HG03066 (cell line): ENCODE measurements at regions not wholly inside any gene's neighbourhood (a gene's known extent, or its start where the extent isn't known, plus 50 kb on each side); places are given as distances from the start of the nearest gene placed in this dataset.
"Not testable (repeated sequence)": the region's sequence is repeated elsewhere in the genome, so short reads cannot be mapped to it uniquely, and the experiment has no call there.

ENCODE experiments used
- ATAC-seq: cut with Tn5 transposase; IDR thresholded peaks from one replicate; pipeline ENCODE4 v1.9.1; 2021; ENCODE audit warnings: low read depth; ENCODE audit not compliant: unreplicated experiment

- no peak for ATAC-seq
These were observed 686.1 kb upstream of the IGFBP3 start for GRCh38 chr7:46607176-46607575.

DNA sequence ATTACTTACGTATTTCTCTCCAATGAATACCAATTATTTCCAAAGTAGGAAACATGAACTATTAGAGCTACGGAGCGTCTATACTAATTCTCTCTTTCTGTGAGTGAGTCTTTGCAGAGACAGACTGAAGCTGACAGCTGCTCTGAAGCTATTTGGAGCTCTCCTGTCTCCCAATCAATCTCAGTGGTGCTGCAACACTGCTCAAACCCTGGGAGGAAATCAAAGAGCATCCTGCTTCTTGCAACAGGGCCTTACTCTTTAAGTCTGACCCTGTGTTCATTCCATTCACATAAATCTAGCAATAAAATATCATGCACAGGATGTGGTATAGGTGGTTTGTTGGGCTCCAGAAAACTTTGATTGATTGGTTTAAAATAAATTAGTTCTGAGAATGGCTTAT is 685.7 kb upstream of the IGFBP3 start:
- no peak for ATAC-seq

GRCh38 chr7:46604241-46604661 is 683.2 kb upstream of the IGFBP3 start:
- no peak for ATAC-seq

DNA sequence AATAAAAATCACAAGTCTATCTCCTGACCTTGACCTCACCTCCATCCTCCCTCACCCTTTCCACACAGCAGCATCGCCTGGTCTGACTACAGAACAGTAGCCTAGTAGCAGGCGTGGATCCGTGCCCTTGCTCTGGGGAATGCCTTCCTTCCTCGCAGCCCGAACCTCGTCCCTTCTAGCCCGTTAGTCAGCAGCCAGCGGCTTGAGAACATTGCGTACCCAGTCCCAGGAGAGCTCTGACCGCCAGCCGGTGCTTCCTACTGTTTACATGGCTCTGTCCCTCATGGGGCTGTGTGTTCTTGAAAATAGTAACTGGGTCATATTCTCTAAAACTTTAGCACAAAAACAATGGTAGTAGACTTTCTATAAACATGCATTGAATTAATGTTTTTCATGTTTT is 682.7 kb upstream of the IGFBP3 start:
- ATAC-seq: no peak

DNA sequence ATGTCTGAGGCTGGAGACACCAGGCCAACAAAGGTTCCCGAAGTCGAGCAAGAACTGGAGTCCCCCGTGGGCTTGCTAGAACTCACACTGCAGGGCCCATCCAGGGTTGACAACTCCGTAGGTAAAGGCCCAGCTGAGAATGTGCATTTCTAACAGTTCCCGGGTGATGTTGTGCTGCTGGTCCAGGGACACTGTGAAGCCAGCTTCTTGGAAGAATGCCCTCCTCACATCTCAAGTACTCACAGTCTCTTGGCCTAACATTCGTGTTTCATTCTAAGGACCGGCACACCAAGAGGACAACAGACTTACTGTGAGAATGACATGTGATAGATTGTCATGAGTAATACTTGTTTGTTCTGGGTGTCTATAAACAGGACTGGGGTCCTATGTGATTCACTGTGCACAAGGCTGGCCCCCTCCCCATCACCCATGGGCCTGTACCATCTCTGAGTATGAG is 682.3 kb upstream of the IGFBP3 start:
- ATAC-seq: no peak

GRCh38 chr7:46600340-46600739 is 679.3 kb upstream of the IGFBP3 start:
- no peak for ATAC-seq

DNA sequence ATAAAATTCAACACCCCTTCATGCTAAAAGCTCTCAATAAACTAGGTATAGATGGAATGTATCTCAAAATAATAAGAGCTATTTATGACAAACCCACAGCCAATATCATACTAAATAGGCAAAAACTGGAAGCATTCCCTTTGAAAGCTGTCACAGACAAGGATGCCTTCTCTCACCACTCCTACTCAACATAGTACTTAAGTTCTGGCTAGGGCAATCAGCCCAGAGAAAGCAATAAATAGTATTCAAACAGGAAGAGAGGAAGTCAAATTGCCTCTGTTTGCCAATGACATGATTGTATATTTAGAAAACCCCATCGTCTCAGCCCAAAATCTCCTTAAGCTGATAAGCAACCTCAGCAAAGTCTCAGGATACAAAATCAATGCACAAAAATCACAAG is 673.8 kb upstream of the IGFBP3 start:
- not testable (repeated sequence) for ATAC-seq

DNA sequence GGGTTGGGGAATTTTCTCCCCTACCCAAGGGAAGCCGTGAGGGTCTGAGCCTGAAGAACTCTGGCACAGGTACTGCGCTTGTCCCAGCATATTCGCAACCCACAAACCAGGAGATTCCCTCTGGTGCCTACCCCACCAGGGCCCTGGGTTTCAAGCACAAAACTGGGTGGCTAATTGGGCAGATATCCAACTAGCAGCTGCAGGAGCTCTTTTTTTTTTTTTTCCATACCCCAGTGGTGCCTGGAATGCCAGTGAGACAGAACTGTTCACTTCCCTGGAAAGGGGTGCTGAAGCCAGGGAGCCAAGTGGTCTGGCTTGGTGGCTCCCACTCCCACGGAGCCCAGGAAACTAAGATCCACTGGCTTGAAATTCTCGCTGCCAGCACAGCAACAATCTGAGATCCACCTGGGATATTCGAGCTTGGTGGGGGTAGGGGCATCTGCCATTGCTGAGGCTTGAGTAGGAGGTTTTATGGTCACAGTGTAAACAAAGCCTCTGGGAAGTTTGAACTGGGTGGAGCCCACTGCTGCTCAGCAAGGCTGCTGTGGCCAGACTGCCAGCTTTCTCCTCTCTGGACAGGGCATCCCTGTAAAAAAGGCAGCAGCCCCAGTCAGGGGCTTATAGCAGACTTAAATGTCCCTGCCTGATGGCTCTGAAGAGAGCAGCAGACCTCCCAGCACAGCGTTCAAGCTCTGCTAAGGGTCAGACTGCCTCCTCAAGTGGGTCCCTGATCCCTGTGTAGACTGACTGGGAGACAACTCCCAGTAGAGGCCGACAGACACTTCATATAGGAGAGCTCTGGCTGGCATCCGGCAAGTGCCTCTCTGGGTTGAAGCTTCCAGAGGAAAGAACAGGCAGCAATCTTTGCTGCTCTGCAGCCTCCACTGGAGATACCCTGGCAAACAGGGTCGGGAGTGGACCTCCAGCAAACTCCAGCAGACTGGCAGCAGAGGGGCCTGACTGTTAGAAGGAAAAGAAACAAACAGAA is 670.1 kb upstream of the IGFBP3 start:
- not testable (repeated sequence) for ATAC-seq

- no peak for ATAC-seq
These were observed 668.2 kb upstream of the IGFBP3 start for GRCh38 chr7:46589286-46589685.

DNA sequence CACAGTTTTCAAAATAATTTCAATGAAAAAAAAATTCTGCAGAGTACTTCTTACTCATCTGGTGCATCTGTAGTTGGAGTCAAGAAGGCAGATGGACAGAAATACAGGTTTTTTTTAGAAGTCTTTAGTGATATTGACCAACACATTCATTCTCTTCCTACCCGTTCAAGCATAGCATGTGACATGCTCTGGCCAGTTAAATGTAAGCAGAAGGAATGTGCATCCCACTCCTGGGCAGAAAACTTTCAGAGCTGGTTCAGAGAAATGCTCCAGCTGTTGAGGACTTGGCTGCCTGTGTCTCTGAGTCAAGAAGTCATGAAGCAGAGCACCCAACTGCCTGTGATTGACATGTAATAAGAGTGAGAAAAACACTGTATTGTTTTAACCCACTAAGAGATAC is 665.3 kb upstream of the IGFBP3 start:
- ATAC-seq: no peak

DNA sequence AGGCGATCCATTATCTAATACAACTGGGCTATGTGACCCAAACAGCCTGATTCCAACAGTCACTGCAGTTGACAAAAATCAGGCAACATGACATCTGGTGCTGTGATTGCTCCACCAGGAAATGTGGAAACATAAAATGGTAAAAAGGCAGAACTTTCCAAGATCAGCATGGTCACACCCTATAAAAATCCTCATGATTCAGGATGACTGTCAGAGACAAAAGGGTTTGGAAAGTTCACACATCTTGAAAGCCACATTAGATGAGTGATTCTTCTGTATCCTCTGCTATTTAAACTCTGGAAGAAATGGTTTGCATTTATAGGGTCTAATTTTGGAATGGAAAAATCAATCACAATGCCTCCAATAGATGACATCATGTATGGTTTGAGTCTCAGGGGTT is 662.6 kb upstream of the IGFBP3 start:
- no peak for ATAC-seq

DNA sequence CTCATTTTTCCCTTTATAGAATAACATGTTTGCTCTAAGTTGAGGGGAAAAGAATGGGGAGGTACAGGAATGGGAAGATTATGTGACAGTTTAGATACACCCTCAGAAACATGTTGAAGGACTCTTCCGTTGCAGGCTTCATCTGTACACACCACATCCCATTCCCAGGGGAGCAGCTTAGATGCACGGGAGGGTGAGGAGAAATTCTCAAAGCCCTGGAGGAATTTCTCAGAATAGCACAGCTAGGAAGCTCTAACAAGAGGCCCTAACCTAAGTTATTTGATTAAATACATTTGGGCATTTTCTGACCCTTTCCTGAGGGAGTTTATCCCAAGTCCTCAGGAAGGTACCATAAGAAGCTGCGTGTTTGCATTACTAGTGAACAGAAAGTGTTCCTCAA is 660.2 kb upstream of the IGFBP3 start:
- no peak for ATAC-seq

DNA sequence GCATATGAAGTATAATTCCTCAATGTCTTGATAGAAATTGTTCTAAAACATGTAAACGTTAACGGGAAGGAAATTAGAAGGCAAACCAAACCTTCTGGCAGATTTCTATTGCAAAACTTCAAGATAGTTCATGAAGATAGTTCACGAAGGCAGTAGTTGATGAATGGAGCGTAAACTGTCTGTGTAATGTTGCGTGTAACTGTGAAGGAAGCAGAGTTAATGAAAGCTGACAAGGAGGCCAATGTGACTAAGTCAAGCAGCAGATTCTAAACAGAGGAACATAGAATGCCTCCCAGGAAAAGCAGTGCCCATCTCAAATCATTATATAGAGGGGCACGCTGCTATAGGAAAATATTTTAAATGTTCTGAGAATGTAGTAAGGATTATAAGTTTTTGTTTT is 659.7 kb upstream of the IGFBP3 start:
- no peak for ATAC-seq

GRCh38 chr7:46577394-46577793 is 656.3 kb upstream of the IGFBP3 start:
- no peak for ATAC-seq

DNA sequence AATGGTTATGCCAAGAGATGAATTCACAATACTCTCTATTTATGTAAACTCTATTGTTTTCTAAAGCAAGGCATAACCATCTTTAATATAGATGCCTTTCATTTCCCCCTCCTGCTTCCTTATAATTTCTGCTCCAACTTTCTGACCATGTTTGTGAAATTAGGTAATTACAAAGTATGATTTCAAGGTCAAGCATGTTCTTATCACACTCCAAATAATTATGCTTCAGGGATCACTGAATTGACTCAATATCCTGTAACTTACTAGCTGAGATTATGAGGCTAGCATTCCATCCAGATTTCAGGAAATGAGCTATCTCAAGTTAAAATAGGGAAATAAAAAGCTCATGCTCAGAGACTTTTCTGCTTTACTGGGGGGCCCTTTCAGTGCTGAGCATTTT is 655.9 kb upstream of the IGFBP3 start:
- no peak for ATAC-seq

DNA sequence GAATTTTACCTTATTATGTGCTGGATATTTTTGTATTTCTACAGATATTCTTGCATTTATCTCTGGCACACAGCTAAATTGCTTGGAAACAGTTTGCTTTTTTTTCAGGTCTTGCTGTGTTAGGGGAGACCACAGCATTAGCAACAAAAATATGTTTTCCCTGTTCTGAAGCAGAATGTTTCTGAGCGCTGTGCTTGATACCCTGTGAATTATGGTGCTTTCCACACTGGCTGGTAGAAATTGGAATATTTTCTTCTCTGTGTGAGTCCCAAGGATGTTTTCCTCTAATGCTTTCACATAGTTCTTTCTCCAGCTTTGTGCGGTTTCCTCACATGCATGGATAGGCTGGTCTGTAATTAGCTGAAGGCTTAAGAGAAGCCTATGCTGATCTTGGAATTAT is 651.6 kb upstream of the IGFBP3 start:
- ATAC-seq: no peak

DNA sequence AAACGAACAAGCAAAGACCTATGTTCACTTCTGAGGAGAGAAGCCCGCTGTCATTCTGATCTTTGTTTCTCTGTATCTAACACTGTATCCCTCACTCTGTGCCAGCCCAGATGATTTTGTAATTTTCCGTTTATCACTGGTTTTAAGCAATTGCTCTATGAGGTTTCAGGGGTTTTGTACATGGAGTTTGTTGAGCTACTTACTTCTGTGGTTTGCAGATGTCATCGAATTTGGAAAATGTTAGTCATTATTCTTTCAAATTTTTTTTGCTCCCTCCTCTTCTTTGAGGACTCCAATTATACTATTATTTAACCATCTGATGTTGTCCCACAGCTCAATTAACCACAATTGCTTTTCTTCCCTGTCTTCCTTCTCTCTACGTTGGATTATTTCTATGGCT is 650.9 kb upstream of the IGFBP3 start:
- no peak for ATAC-seq

DNA sequence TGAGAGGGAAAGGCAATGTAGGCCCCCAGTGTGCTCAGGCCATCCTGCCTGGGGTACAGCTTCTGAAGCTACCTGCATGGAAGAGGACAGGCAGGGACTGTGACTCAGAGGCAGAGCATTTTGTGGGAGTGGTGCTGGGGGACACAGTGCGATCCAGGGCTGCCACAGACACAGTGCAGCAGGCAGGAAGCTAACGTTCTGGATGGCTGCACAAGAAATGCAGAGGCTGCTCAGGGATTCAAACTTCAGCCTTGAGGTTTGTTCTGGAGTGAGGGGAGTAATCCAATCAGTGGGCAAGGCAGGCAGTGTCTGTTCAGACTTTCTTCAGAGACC is 648.0 kb upstream of the IGFBP3 start:
- no peak for ATAC-seq

DNA sequence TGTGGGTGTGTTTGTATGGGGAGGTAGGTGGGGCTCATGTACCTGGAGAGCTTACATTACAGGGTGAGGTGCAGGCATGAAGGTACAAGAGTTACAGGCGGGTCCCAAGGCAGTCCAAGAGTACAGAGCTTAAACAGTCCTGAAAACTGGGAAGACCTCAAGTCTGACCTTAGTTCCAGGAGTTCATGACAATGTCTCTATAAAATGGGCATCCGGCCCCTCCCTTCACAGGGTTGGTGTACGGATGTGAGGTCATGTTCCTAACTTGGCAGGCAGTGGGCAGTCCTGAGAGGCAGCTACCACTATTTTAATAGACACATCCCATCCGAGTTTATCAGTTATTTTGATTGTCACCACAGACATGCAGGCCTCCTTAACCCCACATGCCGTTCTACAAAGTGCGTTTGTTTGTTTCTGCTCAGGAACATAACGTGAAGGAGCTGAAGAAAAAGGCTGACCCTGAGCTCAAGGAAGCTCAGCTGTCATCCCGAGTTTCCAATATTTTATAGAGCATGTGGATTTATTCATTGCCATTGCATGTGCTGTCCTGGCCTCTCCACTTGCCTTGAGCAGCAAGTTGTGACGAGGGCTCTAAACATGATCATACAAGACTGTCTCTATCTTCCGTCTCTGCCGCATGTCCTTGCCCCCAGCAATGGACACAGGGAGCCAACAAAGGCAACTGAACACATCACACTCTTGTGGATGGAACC is 647.5 kb upstream of the IGFBP3 start:
- no peak for ATAC-seq

DNA sequence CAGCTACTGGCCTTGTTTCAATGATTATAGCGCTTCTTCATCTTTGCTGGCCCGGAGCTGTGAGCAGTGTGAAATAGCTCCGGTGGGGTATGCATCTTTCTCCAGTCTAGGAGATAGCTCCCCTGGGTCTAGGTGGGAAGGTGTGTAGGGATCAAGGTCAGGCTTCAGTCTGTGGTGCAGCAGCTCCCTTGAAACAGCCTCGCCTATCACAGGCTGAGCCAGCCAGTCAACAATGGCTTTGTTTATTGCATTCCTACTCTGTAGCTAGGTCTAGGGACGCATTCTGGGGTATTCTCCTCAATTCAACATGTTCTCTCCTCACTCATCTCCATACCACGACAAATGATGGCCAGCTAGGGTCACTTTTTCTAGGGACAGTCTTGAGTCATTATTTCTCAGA is 646.8 kb upstream of the IGFBP3 start:
- ATAC-seq: no peak

DNA sequence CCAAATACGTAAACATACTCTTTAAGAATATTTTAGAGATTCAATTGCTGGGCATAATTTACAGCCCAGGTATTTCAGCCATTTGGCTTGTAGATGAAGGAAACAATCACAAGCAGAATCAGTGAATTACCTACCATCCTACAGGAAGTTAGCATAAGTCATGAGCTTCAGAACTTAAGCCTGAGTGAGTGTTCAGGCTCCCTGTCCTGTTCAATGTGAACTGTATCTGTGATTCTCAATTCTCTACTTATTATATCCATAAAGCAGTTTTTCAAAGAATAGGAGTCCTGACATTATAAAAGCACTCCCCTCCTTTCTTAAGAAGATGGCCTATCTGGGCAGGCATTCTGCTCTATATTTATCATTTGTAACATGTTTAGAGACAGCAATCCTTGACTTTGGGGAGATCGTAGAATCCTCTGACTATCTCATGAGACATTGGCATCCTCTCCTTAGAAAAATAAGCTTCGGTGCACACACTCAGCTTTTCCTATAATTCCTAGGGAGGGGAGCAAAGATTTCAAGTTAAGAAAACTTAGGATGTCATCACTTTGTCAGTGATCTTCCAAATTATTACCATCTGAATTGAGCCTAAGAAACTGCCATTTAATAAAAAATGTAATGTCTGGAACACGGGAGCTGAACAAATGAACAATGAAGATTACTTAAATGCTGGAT is 645.2 kb upstream of the IGFBP3 start:
- no peak for ATAC-seq
